Upper lobe of right lung (tissue), 1 donor: ENCODE measurements at regions not wholly inside any gene's neighbourhood (a gene's known extent, or its start where the extent isn't known, plus 50 kb on each side); places are given as distances from the start of the nearest gene placed in this dataset.

ENCODE experiments used
- ATAC-seq: fragments of 200-7000 bp; cut with Tn5 transposase; one replicate; pipeline ENCODE4 v1.9.1; 2020; ENCODE audit warnings: mild to moderate bottlenecking, moderate library complexity
- DNase-seq: peaks from one replicate; pipeline ENCODE4 v3.0.0-alpha.2; 2020
- H3K27ac ChIP-seq: fragments of 200-600 bp; one replicate; pipeline ENCODE4 v1.8.0; 2022
- H3K27me3 ChIP-seq: fragments of 200-600 bp; one replicate; pipeline ENCODE4 v1.8.0; 2022; ENCODE audit warnings: mild to moderate bottlenecking
- H3K36me3 ChIP-seq: fragments of 200-600 bp; one replicate; pipeline ENCODE4 v1.8.0; 2022
- H3K4me1 ChIP-seq: fragments of 200-600 bp; one replicate; pipeline ENCODE4 v1.8.0; 2022
- H3K4me3 ChIP-seq: fragments of 200-600 bp; one replicate; pipeline ENCODE4 v1.8.0; 2022; ENCODE audit warnings: mild to moderate bottlenecking
- H3K9me3 ChIP-seq: fragments of 200-600 bp; one replicate; pipeline ENCODE4 v1.8.0; 2022
- CTCF ChIP-seq: fragments of 200-600 bp; IDR thresholded peaks from one replicate; pipeline ENCODE4 v1.8.0; 2022; ENCODE audit warnings: antibody characterized with exemption
- intact Hi-C: fragments of 100-400 bp; cut with DNase I; formaldehyde crosslinking; loops from one replicate; pipeline ENCODE4 v1.11.0; 2022
- donor health status: DM: no; HTN: yes; CAD: no; lungs with severe emphysema.

DNA sequence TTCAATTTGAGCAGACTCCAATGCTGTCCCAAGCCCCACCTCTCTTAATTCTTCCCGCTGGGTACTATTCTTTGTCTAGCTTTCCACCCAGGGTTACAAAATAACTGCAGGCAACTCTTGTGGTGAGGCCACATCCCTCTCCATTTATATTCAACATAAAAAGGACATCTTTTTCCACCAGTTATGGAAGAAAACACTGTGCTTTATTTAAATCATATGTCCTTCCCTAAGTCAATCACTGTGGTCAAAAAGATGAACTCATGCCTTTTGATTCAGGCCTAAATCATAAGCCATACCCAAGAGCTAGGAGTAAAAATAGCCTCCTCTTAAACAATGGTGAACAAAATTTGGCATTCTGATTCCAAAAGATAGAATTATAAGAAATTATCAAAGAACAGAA, 386.0 kb downstream of the SEMA3D start:
- Histone ChIP-seq H3K9me3 (no peaks in the 10 kb centered on the region), H3K4me3 (no peak overlapping the region), H3K4me1 (no peaks in the 10 kb centered on the region), H3K27me3 (no peaks in the 10 kb centered on the region), H3K36me3 (no peaks in the 10 kb centered on the region), H3K27ac (no peak overlapping the region)
- DNase-seq (no peak), ATAC-seq (no peak)
- no peak for TF ChIP-seq CTCF
- intact Hi-C loops, result no loop called here

GRCh38 chr7:84799106-84799505, 387.8 kb downstream of the SEMA3D start:
- Histone ChIP-seq H3K27ac (no peak overlapping the region), H3K27me3 (no peaks in the 10 kb centered on the region), H3K36me3 (no peaks in the 10 kb centered on the region), H3K4me3 (no peak overlapping the region), H3K9me3 (no peaks in the 10 kb centered on the region), H3K4me1 (no peaks in the 10 kb centered on the region)
- TF ChIP-seq CTCF, result no peak
- ATAC-seq (no peak), DNase-seq (no peak)
- intact Hi-C loops, result no loop called here

- no peak for DNase-seq
- Histone ChIP-seq H3K4me3 (no peak overlapping the region), H3K4me1 (peaks cover 5% of the 10 kb centered on the region), H3K36me3 (no peaks in the 10 kb centered on the region), H3K27me3 (no peaks in the 10 kb centered on the region), H3K9me3 (no peaks in the 10 kb centered on the region), H3K27ac (no peak overlapping the region)
- intact Hi-C loops, result no loop called here
- no peak for TF ChIP-seq CTCF
- no peak for ATAC-seq
Measured at GRCh38 chr7:84792231-84792893, 394.5 kb downstream of the SEMA3D start.

- no peak for TF ChIP-seq CTCF
- no peak for DNase-seq
- Histone ChIP-seq H3K27me3 (no peaks in the 10 kb centered on the region), H3K9me3 (no peaks in the 10 kb centered on the region), H3K4me3 (no peak overlapping the region), H3K4me1 (peaks cover 5% of the 10 kb centered on the region), H3K36me3 (no peaks in the 10 kb centered on the region), H3K27ac (no peak overlapping the region)
- intact Hi-C loops, result no loop called here
- no peak for ATAC-seq
Measured at GRCh38 chr7:84790882-84791281, 396.0 kb downstream of the SEMA3D start.

- Histone ChIP-seq H3K4me3 (no peak overlapping the region), H3K36me3 (no peaks in the 10 kb centered on the region), H3K9me3 (no peaks in the 10 kb centered on the region), H3K27ac (no peak overlapping the region), H3K27me3 (no peaks in the 10 kb centered on the region), H3K4me1 (no peaks in the 10 kb centered on the region)
- intact Hi-C loops, result no loop called here
- TF ChIP-seq CTCF, result no peak
- DNase-seq, result no peak
- ATAC-seq, result no peak
Measured at GRCh38 chr7:84786073-84786472, 400.8 kb downstream of the SEMA3D start.

DNA sequence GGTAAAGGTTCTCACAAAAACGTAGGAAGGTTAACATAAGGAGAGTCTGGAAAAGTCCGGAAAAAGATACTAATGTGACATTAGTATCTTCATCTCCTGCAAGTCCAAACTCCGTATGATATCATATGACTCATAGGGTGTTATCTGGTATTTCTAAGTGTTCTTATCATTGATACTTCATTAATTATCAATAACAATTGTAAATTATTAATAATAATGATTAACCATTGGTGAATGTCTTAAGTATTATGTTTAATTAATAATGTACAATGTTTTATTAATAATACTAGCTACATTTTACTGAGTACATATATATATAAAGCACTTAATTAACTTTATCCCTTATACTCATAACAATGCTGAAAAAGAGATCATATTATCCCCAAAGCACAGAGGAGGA, 402.4 kb downstream of the SEMA3D start:
- ATAC-seq (no peak), DNase-seq (no peak)
- no peak for TF ChIP-seq CTCF
- Histone ChIP-seq H3K27me3 (no peaks in the 10 kb centered on the region), H3K27ac (no peak overlapping the region), H3K4me3 (no peak overlapping the region), H3K4me1 (no peaks in the 10 kb centered on the region), H3K9me3 (no peaks in the 10 kb centered on the region), H3K36me3 (no peaks in the 10 kb centered on the region)
- intact Hi-C loops, result no loop called here
